Breast epithelium (tissue), 4 donors: ENCODE measurements at regions not wholly inside any gene's neighbourhood (a gene's known extent, or its start where the extent isn't known, plus 50 kb on each side); places are given as distances from the start of the nearest gene placed in this dataset.

ENCODE experiments used
- DNase-seq, 2 donors: peaks; one replicate each; pipeline ENCODE4 v3.0.0-alpha.2; 2019; ENCODE audit warnings: low spot score in 2 of 2
- H3K27ac ChIP-seq, 2 donors: fragments of 200-600 bp; sonication (generic) in 1 of 2; one replicate each; pipeline ENCODE4 v1.5.1; 2016 to 2019; ENCODE audit warnings: mild to moderate bottlenecking in 1 of 2
- H3K27me3 ChIP-seq, 2 donors: fragments of 200-600 bp; sonication (generic) in 1 of 2; one replicate each; pipeline versions ENCODE4 v1.5.1 to v1.6.0; 2017 to 2019; ENCODE audit warnings: control low read depth in 1 of 2, mild to moderate bottlenecking in 1 of 2
- H3K36me3 ChIP-seq: fragments of 200-600 bp; one replicate; pipeline ENCODE4 v1.5.1; 2019
- H3K4me1 ChIP-seq, 2 donors: fragments of 200-600 bp; sonication (generic); one replicate each; pipeline ENCODE4 v1.5.1; 2016 to 2019; ENCODE audit warnings: control low read depth in 1 of 2
- H3K4me3 ChIP-seq, 3 donors: fragments of 200-600 bp; sonication (generic); 1 replicate in 2 of 3; 2 replicates in 1 of 3; pipeline ENCODE4 v1.5.1; 2016 to 2019; ENCODE audit warnings: mild to moderate bottlenecking in 3 of 3, moderate library complexity in 2 of 3
- H3K9me3 ChIP-seq, 2 donors: fragments of 200-600 bp; sonication (generic) in 1 of 2; one replicate each; pipeline ENCODE4 v1.5.1; 2016 to 2019; ENCODE audit warnings: control low read depth in 1 of 2
- POLR2A ChIP-seq: fragments of 450-650 bp; IDR thresholded peaks from one replicate; pipeline ENCODE4 v1.6.1; 2016; ENCODE audit warnings: antibody characterized with exemption, mild to moderate bottlenecking, moderate library complexity
- POLR2AphosphoS5 ChIP-seq, 3 donors: sonication (generic); formaldehyde crosslinking; IDR thresholded peaks; one replicate each; pipeline ENCODE4 v1.6.1; 2017; ENCODE audit warnings: antibody characterized with exemption in 3 of 3
- intact Hi-C: fragments of 100-400 bp; cut with DNase I; formaldehyde crosslinking; loops from one replicate; pipeline ENCODE4 v1.15.1; 2023; ENCODE audit warnings: low total_unique reads
- TF ChIP-seq, protein P1 (sequence below), 3 donors: fragments of 450-650 bp; IDR thresholded peaks; one replicate each; pipeline ENCODE4 v1.5.1; 2016 to 2017; ENCODE audit warnings: antibody characterized with exemption in 3 of 3, mild to moderate bottlenecking in 3 of 3, moderate library complexity in 3 of 3

DNA sequence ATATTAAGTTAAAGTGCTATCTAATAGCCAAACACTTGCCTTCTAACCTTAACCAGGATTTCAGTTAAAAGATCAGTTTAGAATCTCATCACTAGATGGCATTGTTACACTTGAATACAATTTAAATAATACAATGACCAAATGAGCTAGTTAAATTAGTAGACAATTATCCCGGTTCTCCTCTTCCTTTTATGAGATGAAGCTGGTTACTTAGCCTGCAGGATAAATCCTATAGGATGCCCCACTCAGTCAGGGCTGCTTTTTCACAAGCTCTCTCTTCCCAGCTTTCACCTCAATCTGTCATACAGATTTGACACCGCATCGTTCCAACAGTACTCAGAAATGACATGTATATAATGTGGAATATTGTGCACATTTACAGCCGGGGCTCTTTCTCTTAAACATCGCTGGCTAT, 678.8 kb downstream of the KCNJ3 start:
- H3K36me3 ChIP-seq = no peaks in the 10 kb centered on the region
- TF ChIP-seq, protein P1, sequence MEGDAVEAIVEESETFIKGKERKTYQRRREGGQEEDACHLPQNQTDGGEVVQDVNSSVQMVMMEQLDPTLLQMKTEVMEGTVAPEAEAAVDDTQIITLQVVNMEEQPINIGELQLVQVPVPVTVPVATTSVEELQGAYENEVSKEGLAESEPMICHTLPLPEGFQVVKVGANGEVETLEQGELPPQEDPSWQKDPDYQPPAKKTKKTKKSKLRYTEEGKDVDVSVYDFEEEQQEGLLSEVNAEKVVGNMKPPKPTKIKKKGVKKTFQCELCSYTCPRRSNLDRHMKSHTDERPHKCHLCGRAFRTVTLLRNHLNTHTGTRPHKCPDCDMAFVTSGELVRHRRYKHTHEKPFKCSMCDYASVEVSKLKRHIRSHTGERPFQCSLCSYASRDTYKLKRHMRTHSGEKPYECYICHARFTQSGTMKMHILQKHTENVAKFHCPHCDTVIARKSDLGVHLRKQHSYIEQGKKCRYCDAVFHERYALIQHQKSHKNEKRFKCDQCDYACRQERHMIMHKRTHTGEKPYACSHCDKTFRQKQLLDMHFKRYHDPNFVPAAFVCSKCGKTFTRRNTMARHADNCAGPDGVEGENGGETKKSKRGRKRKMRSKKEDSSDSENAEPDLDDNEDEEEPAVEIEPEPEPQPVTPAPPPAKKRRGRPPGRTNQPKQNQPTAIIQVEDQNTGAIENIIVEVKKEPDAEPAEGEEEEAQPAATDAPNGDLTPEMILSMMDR (IDR thresholded peaks at IDR 0.05) = peak in 2 of 3 donors; percentile 24 to 47
- TF ChIP-seq POLR2A (no peak), POLR2AphosphoS5 (IDR thresholded peaks at IDR 0.05) (no peak)
- no peak overlapping the region for H3K27ac ChIP-seq

DNA sequence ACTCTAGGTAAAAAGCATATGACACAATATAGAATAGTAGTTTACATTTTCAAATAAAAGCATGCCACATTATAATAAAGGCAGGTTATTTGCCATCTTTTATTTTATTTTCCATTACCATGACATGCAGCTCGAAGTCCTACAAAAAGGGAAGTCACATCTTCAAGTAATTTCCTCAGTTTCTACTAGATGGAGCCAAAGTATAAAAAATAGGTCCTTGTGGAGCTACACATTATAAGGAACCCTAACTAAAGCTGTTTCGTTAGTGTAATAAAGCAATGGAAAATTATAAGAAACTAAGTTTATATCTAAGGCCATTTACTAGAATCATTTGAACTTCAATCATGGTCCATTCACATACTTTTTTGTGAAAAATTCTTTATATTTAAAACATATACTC, 674.5 kb downstream of the KCNJ3 start:
- H3K4me1 ChIP-seq = no peaks in the 10 kb centered on the region
- no peaks in the 10 kb centered on the region for H3K9me3 ChIP-seq
- H3K36me3 ChIP-seq = no peaks in the 10 kb centered on the region
- DNase-seq = no peak
- H3K4me3 ChIP-seq = no peak overlapping the region
- no peaks in the 10 kb centered on the region for H3K27me3 ChIP-seq
- H3K27ac ChIP-seq = no peak overlapping the region
- intact Hi-C loops = no loop called here
- TF ChIP-seq, protein P1 (IDR thresholded peaks at IDR 0.05) = no peak
- TF ChIP-seq POLR2AphosphoS5 (IDR thresholded peaks at IDR 0.05) = no peak
- TF ChIP-seq POLR2A = no peak

More for the DNA sequence above, 678.8 kb downstream of the KCNJ3 start:
- no peak for DNase-seq
- Histone ChIP-seq H3K9me3 (no peaks in the 10 kb centered on the region), H3K27me3 (no peaks in the 10 kb centered on the region), H3K4me1 (no peaks in the 10 kb centered on the region), H3K4me3 (no peak overlapping the region)
- intact Hi-C loops = no loop called here

DNA sequence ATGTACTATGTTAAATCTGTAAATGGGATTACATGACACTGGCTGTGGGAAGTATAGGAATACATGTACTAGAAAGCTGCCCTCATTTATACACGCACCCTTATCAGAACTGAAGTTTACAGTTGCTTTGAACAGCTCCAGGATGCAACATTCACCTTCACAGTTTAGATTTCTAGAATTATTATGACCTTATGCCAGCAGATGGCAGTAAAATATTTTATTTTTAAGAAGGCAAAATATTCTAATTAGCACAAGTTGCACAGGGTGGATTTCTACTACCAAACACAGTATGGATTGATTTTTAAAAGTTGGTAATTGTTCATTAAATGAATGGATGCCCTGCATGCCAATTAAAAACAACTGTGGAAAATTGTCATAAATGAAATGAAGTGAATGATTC, 670.4 kb downstream of the KCNJ3 start:
- H3K36me3 ChIP-seq = no peaks in the 10 kb centered on the region
- no peaks in the 10 kb centered on the region for H3K9me3 ChIP-seq
- H3K27ac ChIP-seq = no peak overlapping the region
- H3K27me3 ChIP-seq = no peaks in the 10 kb centered on the region
- no peak for DNase-seq
- H3K4me1 ChIP-seq = no peaks in the 10 kb centered on the region
- intact Hi-C loops = no loop called here
- H3K4me3 ChIP-seq = no peak overlapping the region
- TF ChIP-seq POLR2A = no peak
- TF ChIP-seq, protein P1 (IDR thresholded peaks at IDR 0.05) = peak in 1 of 3 donors; percentile 13
- no peak for TF ChIP-seq POLR2AphosphoS5 (IDR thresholded peaks at IDR 0.05)

DNA sequence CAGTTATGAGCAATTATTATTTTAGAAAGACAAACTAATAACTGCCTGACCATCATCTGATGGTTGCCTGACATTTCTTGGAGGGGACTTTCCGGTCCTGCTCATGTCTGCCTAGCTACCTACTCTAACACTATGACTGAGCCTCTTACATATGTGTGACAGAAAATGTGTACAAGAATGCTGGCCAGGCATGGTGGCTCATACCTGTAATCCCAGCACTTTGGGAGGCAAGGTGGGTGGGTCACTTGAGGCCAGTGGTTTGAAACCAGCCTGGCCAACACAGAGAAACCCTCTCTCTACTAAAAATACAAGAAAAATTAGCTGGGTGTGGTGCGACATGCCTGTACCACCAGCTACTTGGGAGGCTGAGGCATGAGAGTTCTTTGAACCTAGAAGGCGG, 666.3 kb downstream of the KCNJ3 start:
- intact Hi-C loops = no loop called here
- no peak overlapping the region for H3K4me3 ChIP-seq
- DNase-seq = no peak
- H3K9me3 ChIP-seq = no peaks in the 10 kb centered on the region
- TF ChIP-seq POLR2AphosphoS5 (IDR thresholded peaks at IDR 0.05) = no peak
- no peak for TF ChIP-seq POLR2A
- TF ChIP-seq, protein P1 (IDR thresholded peaks at IDR 0.05) = no peak
- no peaks in the 10 kb centered on the region for H3K36me3 ChIP-seq
- H3K27ac ChIP-seq = no peak overlapping the region
- no peaks in the 10 kb centered on the region for H3K27me3 ChIP-seq
- H3K4me1 ChIP-seq = no peaks in the 10 kb centered on the region

DNA sequence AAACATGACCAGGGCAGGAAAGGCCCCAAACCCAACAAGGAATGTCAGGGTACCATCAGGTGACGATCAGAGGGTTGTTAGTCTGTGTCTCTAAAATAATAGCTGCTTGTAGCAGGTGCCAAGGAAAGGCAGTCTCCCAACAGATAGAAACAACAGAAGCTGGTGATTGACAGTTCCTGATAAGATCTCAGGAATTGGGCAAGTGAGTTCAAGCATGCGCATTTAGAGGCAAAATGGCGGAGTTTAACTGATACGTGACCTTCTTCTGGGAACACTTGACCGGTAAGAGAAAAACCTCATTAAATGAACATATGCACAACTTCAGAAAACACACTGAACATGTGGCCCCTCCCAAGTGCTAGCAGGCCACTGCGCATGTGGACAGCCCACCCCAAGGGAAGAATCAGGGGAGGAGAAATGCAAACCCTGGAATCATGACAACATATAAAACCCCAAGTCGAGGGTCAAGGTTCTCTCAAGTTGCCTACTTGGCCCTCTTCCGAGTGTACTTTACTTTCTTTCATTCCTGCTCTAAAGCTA, 664.9 kb downstream of the KCNJ3 start:
- Histone ChIP-seq H3K27ac (no peak overlapping the region), H3K4me3 (no peak overlapping the region), H3K36me3 (no peaks in the 10 kb centered on the region), H3K9me3 (peaks cover 0 to 8% of the 10 kb centered on the region in 2 donors), H3K4me1 (no peaks in the 10 kb centered on the region), H3K27me3 (no peaks in the 10 kb centered on the region)
- DNase-seq = no peak
- intact Hi-C loops = no loop called here
- no peak for TF ChIP-seq POLR2A
- TF ChIP-seq, protein P1 (IDR thresholded peaks at IDR 0.05) = no peak
- no peak for TF ChIP-seq POLR2AphosphoS5 (IDR thresholded peaks at IDR 0.05)
